A673 (cell line): ENCODE measurements at regions not wholly inside any gene's neighbourhood (a gene's known extent, or its start where the extent isn't known, plus 50 kb on each side); places are given as distances from the start of the nearest gene placed in this dataset.

Experiments
- BruUV-seq: library from RNA; stranded (reverse); fragments of 400-500 nt; replicated peaks from 2 replicates; lab custom pipeline; 2021; lab: Mats Ljungman, UMichigan
- CTCF ChIA-PET: fragments of 300-600 bp; sonication (Branson Sonifier 250); formaldehyde crosslinking; loops from one replicate; lab custom pipeline; 2022; ENCODE audit warnings: antibody characterized with exemption; lab: Charles Lee
- POLR2A ChIA-PET: fragments of 300-600 bp; sonication (Branson Sonifier 250); formaldehyde crosslinking; loops from one replicate; lab custom pipeline; 2022; ENCODE audit warnings: antibody characterized with exemption; ENCODE audit not compliant: low non-redundant PET; lab: Charles Lee
- DNase-seq: peaks from one replicate; pipeline ENCODE4 v3.0.0-alpha.2; 2015; ENCODE audit warnings: low spot score
- H3K27ac ChIP-seq: fragments of 200-600 bp; sonication (generic); 2 replicates; pipeline ENCODE4 v1.5.1; 2016; ENCODE audit warnings: mixed run types, low read depth, mild to moderate bottlenecking, mixed read lengths, antibody characterized with exemption, low read length; ENCODE audit not compliant: poor library complexity, severe bottlenecking
- H3K27me3 ChIP-seq: fragments of 200-600 bp; sonication (generic); replicated peaks from 2 replicates; pipeline ENCODE4 v1.6.1; 2017; ENCODE audit warnings: mixed run types, low read depth, mild to moderate bottlenecking, mixed read lengths, antibody characterized with exemption, low read length; ENCODE audit not compliant: insufficient read depth, poor library complexity
- H3K36me3 ChIP-seq: fragments of 200-600 bp; sonication (generic); 2 replicates; pipeline ENCODE4 v1.6.1; 2016; ENCODE audit warnings: mixed run types, mild to moderate bottlenecking, mixed read lengths, antibody characterized with exemption, low read length; ENCODE audit not compliant: insufficient read depth, poor library complexity, severe bottlenecking
- H3K4me1 ChIP-seq: fragments of 200-600 bp; sonication (generic); 2 replicates; pipeline ENCODE4 v1.6.1; 2017; ENCODE audit warnings: mixed run types, mild to moderate bottlenecking, mixed read lengths, antibody characterized with exemption, low read length; ENCODE audit not compliant: insufficient read depth, poor library complexity, severe bottlenecking
- H3K4me3 ChIP-seq: fragments of 200-600 bp; sonication (generic); 2 replicates; pipeline ENCODE4 v1.5.1; 2016; ENCODE audit warnings: low read depth, mixed run types, mild to moderate bottlenecking, mixed read lengths, low read length; ENCODE audit not compliant: poor library complexity, severe bottlenecking
- H3K9me3 ChIP-seq: fragments of 200-600 bp; sonication (generic); 2 replicates; pipeline ENCODE4 v1.6.1; 2016; ENCODE audit warnings: mixed run types, low read depth, mild to moderate bottlenecking, mixed read lengths, antibody characterized with exemption, low read length; ENCODE audit not compliant: poor library complexity, severe bottlenecking
- CTCF ChIP-seq: fragments of 300-800, 200-600 bp; sonication (generic); conservative IDR thresholded peaks from 2 replicates; pipeline ENCODE4 v1.5.1; 2017; ENCODE audit warnings: low read depth, mild to moderate bottlenecking, antibody characterized with exemption, low read length, moderate library complexity, mixed read lengths
- EZH2 ChIP-seq: fragments of 200-600 bp; sonication (generic); IDR thresholded peaks from 2 replicates; pipeline ENCODE4 v1.6.1; 2017; ENCODE audit warnings: borderline replicate concordance, low read depth, mild to moderate bottlenecking, mixed read lengths, antibody characterized with exemption, low read length; ENCODE audit not compliant: poor library complexity, severe bottlenecking
- intact Hi-C: fragments of 100-400 bp; cut with micrococcal nuclease; formaldehyde crosslinking; loops from one replicate; pipeline ENCODE4 v1.10.0; 2022; ENCODE audit not compliant: unreplicated experiment

DNA sequence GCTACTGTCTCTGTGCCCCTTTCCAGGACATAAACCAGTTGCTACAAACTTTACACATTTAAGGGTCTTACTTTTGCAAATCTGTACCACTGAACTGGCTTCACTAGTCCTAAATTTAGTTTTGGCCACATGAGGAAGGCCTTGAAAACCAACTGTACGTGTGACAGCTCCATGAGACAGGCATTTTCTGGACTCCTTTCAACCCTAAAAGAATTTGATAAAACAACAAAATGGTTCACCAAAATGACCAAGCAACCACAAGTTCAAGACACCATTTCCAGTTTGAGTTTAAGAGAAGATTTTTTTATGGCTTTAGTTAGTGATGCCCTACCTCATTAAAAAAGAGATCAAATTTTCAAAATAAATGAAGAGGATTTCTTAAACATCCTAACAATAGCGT is 246.4 kb downstream of the ZNF674 start:
- Histone ChIP-seq H3K4me1 (no peaks in the 10 kb centered on the region), H3K4me3 (no peak overlapping the region), H3K36me3 (no peaks in the 10 kb centered on the region), H3K9me3 (peaks cover 6% of the 10 kb centered on the region), H3K27ac (no peak overlapping the region), H3K27me3 (no peaks in the 10 kb centered on the region)
- TF ChIP-seq CTCF (no peak), EZH2 (no peak)
- ChIA-PET CTCF (no interaction called here), POLR2A (no interaction called here)
- intact Hi-C loops, result no loop called here
- BruUV-seq, result no TSS peak
- DNase-seq, result no peak

- POLR2A ChIA-PET, result no interaction called here
- Histone ChIP-seq H3K9me3 (no peaks in the 10 kb centered on the region), H3K4me3 (no peak overlapping the region), H3K4me1 (no peaks in the 10 kb centered on the region), H3K27me3 (no peaks in the 10 kb centered on the region), H3K36me3 (no peaks in the 10 kb centered on the region), H3K27ac (no peak overlapping the region)
- BruUV-seq, result no TSS peak
- intact Hi-C loops, result no loop called here
- DNase-seq, result no peak
- CTCF ChIA-PET, result no interaction called here
- TF ChIP-seq EZH2 (no peak), CTCF (no peak)
These were observed 249.3 kb downstream of the ZNF674 start for GRCh38 chrX:46295963-46296362.

- DNase-seq, result no peak
- H3K4me3 ChIP-seq, result no peak overlapping the region
- CTCF ChIA-PET, result no interaction called here
- H3K27me3 ChIP-seq, result no peaks in the 10 kb centered on the region
- H3K27ac ChIP-seq, result no peak overlapping the region
- H3K4me1 ChIP-seq, result no peaks in the 10 kb centered on the region
- POLR2A ChIA-PET, result no interaction called here
- no TSS peak for BruUV-seq
- intact Hi-C loops, result no loop called here
- no peak for TF ChIP-seq CTCF
- H3K9me3 ChIP-seq, result peaks cover 7% of the 10 kb centered on the region
- H3K36me3 ChIP-seq, result no peaks in the 10 kb centered on the region
These were observed 251.0 kb downstream of the ZNF674 start for GRCh38 chrX:46294234-46294633.
